ENCODE measurements at regions not wholly inside any gene's neighbourhood (a gene's known extent, or its start where the extent isn't known, plus 50 kb on each side); places are given as distances from the start of the nearest gene placed in this dataset.

DNA sequence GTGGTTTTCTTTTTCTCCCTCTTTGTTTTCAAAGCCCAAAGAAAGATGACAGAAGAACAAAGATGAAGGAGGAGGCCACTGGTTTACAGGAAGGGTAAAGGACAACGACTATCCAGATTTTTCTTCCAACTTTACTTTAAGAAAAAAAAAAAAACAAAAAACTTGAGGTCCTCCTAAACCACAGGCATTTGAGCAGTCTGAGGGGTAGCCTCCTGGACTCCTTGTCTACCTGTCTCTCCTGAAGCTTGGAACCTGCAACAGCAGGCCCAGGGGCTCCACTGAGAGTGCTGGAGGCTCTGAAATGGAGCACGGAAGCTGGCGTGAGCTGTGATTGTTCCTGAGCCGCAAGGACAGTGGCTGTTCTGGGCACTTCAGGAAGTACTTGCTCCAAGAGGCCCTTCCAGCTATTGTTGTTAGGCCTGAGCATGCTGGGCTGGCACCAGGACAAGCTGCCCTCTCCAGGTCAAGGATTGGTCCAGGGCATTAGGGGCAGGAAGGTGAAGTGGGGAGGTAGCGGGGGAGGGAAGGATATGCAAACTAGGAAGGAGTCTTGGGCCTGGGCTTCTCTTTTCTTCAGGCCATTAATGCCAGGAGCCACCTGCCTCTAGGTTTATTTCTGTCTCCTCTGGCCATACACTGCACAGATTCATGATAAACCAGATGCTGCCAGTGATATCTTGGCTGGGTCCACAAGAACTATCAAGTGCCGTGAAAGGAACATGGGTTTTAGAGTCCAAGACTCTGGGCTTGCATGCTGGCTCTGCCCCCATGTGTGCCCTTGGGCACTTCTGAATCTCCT lies 147.3 kb downstream of the CCDC34 start:
- peak; percentile 90 for DNase-seq (ENCODE audit: low read depth, low spot score)

DNA sequence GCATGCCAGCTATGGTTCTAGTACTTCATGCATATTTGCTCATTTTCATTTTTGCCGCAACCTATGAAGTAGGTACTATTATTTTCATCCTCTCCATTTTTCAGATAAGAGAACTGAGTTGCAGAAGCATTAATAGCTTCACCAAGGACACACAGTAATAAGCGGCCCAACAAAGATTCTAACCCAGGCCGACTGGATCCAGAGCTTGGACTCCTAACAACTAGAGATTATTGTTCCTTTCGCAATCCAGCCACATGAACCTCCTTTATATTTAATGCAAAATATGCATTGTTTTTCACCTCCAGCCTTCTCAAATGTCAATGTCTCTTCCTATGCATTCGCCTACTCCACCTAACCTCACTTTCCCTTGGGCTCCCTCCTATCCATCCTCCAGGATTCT lies 148.3 kb downstream of the CCDC34 start:
- no peak for DNase-seq (ENCODE audit: low read depth, low spot score)

DNA sequence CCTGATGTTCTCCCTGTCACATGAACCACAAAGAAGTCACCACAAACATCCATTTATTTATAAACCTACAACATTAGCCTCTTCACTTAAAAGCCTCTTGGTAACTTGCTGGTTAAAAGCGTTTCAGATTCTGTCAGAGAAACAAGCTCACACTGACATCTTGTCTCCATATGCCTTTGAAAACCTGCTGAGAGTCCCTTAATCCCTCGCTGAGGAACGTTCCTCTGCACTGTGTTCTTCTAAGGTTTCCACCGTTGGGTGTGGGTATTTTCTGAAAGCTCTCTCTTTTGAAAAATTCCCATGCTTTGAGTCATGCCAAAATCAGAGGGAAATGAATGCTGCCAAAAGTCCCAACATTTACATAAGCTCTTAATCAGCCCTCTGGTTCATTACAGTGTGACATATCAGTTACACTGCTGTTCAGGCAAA lies 149.8 kb downstream of the CCDC34 start:
- peak; percentile 13 for DNase-seq (ENCODE audit: low read depth, low spot score)

DNA sequence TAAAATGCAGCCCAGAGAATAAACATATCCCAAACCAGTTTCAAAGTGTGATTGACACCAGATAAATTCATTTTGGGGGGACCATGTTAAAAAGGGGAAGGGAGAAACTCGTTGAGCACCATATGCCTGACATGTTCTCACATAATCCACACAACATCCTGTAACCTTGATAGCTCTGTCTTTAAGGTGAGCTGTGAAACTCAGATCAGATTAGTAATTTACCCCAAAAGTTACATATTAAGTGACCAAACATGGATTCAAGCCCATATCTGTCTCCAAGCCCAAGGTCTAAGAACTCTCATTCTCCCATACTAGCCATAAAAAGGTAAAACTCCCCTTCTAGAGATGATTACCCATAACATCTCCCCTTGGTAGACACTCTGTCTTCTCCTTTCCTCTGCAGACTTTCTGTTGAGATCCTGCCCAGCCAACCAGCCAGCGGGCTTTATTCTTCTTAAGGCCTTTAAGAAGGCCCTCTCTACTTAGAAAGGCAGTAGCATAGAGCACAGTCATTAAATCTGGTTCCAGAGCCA lies 150.7 kb downstream of the CCDC34 start:
- no peak for DNase-seq (ENCODE audit: low read depth, low spot score)

DNA sequence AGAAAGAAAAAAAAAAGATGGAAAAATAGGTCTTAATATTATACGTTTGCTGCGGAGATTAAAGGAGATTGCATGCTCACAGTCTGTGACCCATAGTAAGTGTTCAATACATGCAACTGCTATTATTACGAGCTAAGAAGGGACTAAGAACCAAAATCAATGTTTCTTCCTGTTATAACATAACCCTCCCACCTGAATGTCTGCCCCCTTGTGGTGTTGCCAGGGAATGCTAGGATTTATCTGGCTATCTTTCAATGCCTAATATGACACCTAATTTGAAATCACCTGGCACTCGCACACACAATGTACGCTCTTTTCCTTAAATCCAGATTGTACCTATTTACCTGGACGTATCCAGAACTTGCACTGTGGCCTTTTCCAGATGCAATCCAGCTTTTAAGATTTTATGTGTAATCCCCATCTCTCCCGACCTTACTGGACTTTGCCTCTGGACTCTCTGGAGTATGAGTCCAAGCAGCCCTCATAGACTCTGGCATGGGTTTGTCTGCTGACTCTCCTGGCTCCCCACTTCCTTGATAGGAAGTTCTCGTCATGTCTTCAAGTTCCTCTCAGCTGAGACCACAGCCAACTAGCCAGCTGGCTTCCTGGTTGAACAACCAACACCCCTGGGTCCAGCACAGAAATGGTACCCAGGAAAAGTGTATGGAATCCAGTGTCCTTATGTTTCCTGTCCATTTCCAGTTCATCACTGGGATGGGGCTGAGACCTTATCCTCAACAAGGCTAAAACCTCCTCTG lies 151.5 kb downstream of the CCDC34 start:
- DNase-seq (ENCODE audit: low read depth, low spot score), result no peak

DNA sequence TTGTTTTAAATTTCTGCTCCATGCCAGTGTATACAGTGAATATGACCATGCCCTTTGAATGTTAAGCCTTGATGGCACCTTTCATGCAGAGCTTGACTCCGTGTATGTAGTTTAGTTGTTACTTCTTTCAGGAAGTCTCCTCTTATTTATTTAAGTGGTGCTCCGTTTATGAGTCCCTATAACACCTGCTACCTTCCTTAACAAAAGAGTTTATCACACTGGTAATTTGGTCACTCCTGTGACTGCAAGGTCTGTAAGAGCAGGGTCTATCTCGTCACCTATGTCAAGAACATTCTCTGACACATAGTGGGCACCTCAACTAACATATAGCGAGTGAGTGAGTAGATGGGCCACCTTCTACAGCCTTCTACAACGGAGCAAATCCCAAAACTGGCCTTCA lies 152.5 kb downstream of the CCDC34 start:
- no peak for DNase-seq (ENCODE audit: low read depth, low spot score)

DNA sequence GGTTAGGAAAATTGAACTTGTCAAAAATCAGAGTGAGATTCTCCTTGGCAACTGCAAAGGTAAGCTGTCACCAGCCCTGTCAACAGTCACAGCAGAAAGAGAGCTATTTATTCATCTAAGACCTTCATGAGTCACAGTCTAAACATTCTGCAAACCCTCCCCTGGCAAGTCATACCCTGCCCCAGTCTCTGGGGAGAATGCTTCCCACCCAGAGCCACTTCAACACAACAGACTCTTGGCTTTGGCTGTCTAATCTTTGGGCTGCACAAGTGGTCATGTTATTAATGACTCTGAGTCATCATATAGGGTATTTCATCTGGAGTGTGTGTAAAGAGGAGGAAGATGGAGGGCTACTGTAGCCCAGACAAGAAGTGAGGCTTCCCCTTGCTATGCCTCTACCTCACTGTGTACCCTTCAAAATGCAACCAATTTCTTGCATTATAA lies 153.4 kb downstream of the CCDC34 start:
- DNase-seq (ENCODE audit: low read depth, low spot score), result peak; percentile 45

DNA sequence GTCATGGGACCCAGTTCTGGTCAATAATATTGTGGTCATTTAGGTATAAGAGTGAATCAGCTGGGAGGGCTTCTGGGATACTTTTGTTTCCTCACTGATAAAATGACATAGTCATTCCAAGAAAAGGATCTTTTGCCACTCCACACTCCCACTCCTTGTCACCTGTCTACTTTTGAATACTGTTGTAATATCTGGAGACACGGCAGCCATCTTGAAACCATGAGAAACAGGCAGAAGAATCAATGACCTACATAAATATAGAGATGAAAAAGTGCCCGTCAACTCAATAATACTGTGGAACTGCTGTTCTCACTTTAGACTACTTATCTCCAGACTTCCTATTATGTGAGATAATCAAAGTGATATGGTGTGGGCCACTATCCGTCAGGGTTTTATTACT lies 154.2 kb downstream of the CCDC34 start:
- no peak for DNase-seq (ENCODE audit: low read depth, low spot score)

DNA sequence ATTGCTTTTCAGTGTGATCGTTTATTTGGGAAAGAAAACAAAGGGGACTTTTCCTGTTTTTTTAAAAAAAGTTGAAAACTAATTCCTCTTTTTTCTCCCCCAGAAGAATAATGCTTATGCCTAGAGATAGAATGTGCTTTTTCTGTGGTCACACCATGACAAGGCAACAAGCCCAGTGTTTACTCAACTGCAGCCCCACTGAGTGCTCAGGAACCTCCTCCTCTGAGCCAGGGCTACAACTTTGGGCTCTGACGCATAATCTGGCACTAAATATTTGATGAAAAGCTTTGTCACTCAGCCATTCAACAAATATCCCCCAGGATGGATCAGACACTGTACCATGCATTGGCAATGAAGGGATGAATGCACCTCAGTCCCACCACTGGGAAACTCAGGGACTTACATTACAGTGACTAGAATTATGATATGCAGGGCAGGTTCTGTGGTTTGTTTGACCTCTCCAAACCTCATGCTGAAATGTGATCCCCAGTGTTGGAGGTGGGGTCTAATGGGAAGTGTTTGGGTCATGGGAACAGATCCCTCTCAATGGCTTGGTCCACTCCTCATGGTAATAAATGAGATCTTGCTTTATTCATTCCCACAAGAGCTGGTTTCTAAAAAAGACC lies 155.9 kb downstream of the CCDC34 start:
- no peak for DNase-seq (ENCODE audit: low read depth, low spot score)

DNA sequence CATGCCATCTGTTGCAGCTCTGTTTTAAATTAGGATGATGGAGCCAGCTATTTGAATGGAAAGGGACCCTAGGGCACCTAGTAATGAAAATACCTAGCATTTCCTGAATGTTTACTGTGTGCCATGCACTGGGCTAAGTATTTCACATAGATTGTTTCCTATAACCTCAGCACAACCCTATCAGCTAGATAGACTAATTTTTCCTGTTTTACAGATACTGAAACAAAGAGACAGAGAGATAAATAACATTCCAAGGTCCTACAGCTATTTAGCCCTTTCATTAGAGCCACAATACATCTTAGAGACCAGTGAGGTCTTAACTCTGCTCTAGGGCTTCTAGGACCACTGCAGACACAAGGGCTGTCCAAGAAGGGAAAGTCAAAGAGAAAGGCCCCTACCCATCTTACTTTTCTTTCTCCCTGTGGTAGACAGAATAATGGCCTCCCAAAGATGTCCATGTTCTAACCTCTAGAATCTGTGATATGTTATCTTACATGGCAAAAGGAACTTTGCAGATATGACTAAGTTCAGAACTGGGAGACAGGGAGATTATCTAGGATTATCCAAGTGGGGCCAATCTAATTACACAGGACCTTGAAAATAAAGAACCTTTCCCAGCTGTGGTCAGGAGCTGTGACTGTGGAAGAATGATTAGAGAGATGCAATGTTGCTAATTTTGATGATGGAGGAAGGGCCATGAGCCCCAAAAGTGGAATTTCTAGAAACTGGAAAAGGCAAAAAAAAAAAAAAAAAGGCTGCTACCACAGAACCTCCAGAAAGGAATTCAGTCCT lies 157.0 kb downstream of the CCDC34 start:
- no peak for DNase-seq (ENCODE audit: low read depth, low spot score)

DNA sequence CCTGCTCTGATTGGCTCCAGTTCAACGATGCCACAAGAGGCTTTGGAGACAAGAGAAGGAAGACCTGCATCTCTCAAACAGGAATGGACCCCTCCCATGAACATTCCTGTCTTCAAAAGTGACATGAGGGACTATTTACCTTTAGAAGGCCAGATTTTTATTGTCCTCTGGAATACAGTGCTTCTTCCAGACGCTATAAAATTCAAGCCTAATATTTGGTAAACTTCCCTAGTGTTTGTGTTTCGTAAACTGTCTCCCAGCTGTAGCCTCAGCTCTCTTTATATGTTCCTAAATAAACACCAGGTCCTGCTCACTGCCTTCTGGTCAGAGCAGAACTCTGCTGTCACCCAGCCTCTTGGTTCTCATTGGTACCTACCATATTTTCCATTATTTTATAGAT lies 157.8 kb downstream of the CCDC34 start:
- DNase-seq (ENCODE audit: low read depth, low spot score), result no peak

DNA sequence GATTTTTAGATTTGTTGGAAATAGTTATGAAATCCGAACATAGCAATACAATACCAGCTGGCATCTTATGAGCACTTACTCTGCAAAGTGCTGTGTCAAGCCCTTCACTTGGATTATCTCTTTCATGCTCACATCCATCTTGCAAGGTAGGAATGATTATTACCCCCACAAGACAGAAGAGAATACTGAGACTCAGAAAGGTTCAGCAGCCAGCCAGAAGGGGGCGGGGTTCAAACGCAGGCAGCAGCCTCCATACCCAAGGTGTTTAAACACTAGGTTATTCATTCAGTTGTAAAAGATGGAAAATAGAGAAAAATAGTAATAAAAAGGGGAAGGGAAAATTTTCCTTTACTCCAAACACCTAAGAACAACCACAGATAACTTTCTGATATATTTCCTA lies 158.5 kb downstream of the CCDC34 start:
- DNase-seq (ENCODE audit: low read depth, low spot score), result no peak

DNA sequence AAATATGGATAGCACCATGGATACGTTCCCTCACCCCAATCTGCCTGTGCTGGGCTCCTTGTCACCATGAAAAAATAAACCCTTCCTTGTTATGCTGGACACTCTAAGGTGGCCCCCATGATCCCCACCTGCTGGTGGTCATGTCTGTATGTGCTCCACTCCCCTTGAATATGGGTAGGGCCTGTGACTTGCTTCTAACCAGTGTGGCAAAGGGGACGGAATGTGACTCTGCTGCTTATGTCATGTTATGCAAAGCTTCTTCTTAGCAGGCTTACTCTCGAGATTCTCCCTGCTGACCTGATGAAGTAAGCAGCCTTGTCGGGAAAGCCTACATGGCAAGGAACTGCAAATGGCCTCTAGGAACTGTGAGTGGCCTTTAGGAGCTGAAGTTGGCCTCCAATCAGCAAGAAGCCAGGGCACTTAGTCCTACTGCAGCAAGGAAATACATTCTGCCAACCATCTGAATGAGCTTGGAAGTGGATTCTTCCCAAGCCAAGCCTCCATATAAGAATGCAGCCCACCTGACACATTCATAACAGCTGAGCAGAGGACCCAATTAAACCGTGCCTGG lies 159.9 kb downstream of the CCDC34 start:
- DNase-seq (ENCODE audit: low read depth, low spot score), result no peak

DNA sequence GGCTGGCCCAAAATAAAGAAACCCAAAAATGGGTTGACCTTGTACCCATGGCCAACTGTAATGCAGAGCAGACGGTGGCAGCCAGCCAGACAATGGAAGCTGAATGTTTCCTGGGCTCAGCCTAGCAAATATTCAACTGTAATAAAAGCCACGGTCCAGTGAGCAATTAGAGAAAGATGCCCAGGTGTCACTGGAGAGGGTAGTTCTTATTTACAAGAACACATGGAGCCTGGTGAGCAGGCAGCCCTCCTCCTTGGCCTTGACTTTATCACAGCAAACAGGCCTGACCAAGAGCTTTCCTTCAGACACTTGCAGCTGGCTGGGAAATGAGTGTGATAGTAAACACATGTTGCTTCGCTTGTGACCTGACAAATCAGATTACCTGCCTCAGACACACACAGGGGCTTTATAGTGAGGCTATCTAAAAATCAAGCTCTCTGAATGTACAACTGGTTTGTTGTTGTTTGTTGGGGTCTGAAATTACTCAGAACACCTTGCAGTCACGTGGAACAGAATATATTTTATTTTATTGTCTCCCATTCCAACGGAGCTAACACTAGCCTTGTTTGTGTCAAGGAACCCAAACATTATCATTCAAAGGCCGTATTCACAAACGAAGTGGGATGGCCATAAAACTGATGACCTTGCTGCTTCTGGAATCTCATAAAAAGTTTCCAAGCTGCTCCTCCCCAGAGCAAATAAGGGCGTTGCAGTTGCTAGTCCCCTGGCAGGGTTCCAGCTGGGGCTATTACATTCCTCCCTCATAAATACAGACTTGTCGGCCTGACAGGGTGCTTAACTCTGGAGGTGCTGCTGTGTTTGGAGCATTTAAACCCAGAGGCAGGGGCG lies 161.1 kb downstream of the BBOX1 start:
- no peak for DNase-seq (ENCODE audit: low read depth, low spot score)

DNA sequence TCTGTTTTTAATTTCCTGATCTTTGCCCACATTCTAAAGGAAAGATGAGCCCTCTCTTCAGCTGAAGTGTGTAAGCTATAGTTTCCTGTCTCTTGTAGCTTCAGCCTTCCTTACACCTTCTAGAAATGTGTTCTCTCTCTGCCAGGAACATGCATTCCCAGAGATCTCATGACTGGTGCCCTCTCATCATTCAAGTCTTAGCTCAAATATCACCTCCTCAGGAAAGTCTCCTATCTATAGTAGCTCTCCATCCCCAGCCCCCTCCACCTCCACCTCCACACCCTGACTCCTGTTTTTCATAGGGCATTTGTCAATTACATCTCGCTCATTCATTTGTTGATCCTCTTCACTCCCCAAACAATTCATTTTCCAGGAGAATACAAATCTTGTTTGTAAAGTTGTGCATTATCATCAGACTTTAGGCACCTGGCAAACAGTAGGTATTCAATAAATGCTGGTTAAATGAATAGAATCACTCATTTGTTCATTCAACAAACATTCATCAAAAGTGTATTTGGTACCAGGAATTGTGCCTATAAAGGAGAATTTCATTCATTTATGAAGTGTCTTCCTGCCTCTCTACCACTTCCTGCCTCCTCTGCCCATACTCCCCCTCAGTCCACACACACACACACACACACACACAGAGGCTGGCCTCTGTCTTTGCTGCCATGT lies 160.3 kb downstream of the BBOX1 start:
- DNase-seq (ENCODE audit: low read depth, low spot score), result no peak

DNA sequence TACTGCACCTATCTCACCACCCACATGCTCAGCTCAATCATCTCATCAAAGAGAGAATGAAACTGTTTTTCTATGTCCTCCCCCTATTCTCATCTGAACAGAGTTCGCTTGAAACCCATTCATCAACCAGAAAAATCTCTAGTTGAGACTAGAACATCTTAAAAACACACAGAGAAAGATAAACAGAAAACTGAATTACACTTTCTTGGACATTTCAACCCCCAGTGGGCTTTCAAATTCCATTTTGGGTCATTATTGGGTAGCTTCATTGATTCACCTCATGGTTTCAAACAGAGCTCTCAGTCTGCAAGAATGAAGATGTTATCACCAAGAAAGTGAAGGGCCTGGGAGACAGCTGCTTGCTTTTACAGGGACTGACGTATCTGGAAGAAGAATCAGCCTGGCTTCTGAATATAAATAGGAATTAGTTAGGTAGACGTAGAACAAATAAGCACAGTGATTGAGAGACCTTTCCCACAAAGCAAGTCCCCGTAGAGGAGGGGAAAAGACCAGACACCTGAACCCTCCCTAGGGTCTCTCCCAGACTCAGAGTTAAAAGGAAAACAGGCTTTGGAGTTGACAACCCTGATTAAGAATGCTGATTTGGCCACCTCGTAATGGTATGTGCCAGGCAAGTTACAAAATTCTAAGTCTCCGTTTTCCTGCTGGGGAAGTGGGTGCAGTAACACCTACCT lies 155.7 kb downstream of the BBOX1 start:
- DNase-seq (ENCODE audit: low read depth, low spot score), result no peak

DNA sequence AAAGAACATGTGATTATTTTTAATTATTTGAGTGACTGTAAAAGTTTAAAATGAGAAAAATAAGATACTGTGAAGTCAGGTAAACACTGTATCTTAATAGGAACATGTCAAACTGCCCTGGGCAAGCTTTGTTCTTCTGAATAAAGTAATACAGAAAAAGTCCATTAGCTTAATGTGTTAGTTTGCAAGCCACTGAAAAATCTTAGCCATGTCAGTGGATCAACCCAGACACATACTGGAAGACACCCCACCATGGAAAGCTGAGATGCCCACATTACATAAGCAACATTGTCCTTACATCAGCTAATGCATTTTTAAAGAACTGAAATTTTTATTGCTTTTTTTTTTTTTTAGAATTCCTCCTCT lies 155.2 kb downstream of the BBOX1 start:
- DNase-seq (ENCODE audit: low read depth, low spot score), result no peak

DNA sequence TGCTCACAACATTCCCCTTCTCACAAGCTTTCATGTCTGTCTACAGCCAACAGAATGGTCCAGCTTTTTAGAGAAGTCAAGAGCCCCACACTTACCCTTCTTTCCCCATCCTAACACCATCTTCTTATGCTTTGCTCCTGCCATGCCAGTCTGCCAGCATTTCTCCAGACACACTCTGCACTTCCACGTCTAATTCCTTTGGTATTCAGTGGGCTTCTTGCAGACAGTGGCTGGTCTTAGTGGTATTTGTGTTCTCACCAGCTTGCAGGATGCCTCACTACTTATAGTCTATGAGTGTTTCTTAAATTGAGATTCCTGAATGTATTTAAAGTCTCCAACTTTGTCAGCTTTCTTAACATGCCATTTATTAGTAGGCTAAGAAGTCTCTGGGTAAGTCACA lies 154.4 kb downstream of the BBOX1 start:
- no peak for DNase-seq (ENCODE audit: low read depth, low spot score)

Data from pulmonary artery endothelial cell (primary cell).